Calu3 (cell line): ENCODE measurements at regions not wholly inside any gene's neighbourhood (a gene's known extent, or its start where the extent isn't known, plus 50 kb on each side); places are given as distances from the start of the nearest gene placed in this dataset.

ENCODE experiments used
- BruUV-seq: library from RNA; stranded (reverse); fragments of 400-500 nt; replicated peaks from 2 replicates; lab custom pipeline; 2021; lab: Mats Ljungman, UMichigan
- CTCF ChIA-PET: fragments of 300-600 bp; sonication (Branson Sonifier 250); formaldehyde crosslinking; loops from one replicate; lab custom pipeline; 2022; ENCODE audit warnings: antibody characterized with exemption; lab: Charles Lee
- DNase-seq: peaks from one replicate; pipeline ENCODE4 v3.0.0; 2022
- H3K27ac Mint-ChIP-seq: one replicate; pipeline ENCODE4 v1.8.0; 2022; ENCODE audit warnings: mixed read lengths; ENCODE audit not compliant: unreplicated experiment
- H3K27me3 Mint-ChIP-seq: one replicate; pipeline ENCODE4 v1.8.0; 2022; ENCODE audit warnings: mixed read lengths; ENCODE audit not compliant: unreplicated experiment
- H3K36me3 Mint-ChIP-seq: one replicate; pipeline ENCODE4 v1.8.0; 2022; ENCODE audit warnings: mild to moderate bottlenecking, moderate library complexity, mixed read lengths; ENCODE audit not compliant: insufficient read depth, unreplicated experiment
- H3K4me1 Mint-ChIP-seq: one replicate; pipeline ENCODE4 v1.8.0; 2022; ENCODE audit warnings: mild to moderate bottlenecking, low read depth, mixed read lengths; ENCODE audit not compliant: unreplicated experiment
- H3K4me3 Mint-ChIP-seq: one replicate; pipeline ENCODE4 v1.8.0; 2022; ENCODE audit warnings: mild to moderate bottlenecking, low read depth, moderate library complexity, mixed read lengths; ENCODE audit not compliant: unreplicated experiment
- H3K9me3 Mint-ChIP-seq: one replicate; pipeline ENCODE4 v1.8.0; 2022; ENCODE audit warnings: low read depth, mixed read lengths; ENCODE audit not compliant: unreplicated experiment
- intact Hi-C: fragments of 100-400 bp; cut with micrococcal nuclease; formaldehyde crosslinking; loops from one replicate; pipeline ENCODE4 v1.10.0; 2022; ENCODE audit not compliant: unreplicated experiment
- TF ChIP-seq, protein P1 (sequence below): fragments of 200-600 bp; IDR thresholded peaks from one replicate; pipeline ENCODE4 v1.8.0; 2022; ENCODE audit warnings: antibody characterized with exemption; ENCODE audit not compliant: unreplicated experiment

DNA sequence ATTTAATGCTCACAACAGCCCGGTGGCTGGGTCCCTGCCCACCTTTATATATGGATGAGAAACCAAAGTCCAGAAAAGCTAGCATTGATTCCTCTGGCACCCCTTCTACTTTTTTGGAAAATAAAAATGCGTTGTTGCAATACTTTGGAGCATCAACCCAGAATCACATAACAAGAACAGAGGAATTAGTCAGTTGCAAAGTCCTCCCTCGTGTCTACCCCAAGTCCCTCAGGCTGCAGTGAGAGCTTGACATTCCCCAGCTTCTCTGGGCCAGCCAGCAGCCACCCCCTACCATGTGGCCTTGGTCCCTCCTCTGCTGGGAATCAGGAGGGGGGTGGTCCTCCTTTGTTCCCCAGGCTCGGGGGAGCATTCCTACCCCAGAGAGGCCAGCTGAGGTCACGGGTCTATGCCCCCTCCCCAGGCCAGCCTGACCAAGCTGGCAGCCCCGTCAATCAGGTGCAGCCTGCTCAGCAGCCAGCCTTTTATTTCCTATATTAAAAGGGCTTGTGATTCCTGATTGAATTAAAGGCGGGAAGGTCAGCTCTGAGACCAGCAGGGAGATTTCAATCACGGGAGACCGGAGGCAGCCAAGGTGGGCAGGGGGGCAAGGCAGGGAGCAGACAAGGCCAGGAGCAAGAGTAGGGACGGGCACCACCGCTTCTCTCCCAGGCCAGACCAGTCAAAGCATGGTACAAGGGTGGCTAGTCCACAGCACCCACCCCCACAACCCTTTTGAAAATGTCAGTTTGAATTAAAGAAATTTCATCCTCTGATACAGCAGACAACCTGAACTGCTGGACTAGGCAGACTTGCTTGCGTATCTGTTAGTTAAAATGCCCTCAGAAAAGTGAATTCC lies 158.9 kb downstream of the MRPL14 start:
- intact Hi-C loops, result no loop called here
- no TSS peak for BruUV-seq
- DNase-seq, result no peak
- Mint-ChIP-seq H3K4me1 (peaks cover 29% of the 10 kb centered on the region), H3K4me3 (no peak overlapping the region), H3K36me3 (no peaks in the 10 kb centered on the region), H3K27me3 (no peaks in the 10 kb centered on the region), H3K9me3 (no peaks in the 10 kb centered on the region), H3K27ac (no peak overlapping the region)
- CTCF ChIA-PET, result interaction anchor here (0.8 to 0.9 kb wide), 2 partner anchors 25 to 32 kb away, joined by 3 read pairs; no protein-coding TSS in a partner anchor
- TF ChIP-seq, protein P1, sequence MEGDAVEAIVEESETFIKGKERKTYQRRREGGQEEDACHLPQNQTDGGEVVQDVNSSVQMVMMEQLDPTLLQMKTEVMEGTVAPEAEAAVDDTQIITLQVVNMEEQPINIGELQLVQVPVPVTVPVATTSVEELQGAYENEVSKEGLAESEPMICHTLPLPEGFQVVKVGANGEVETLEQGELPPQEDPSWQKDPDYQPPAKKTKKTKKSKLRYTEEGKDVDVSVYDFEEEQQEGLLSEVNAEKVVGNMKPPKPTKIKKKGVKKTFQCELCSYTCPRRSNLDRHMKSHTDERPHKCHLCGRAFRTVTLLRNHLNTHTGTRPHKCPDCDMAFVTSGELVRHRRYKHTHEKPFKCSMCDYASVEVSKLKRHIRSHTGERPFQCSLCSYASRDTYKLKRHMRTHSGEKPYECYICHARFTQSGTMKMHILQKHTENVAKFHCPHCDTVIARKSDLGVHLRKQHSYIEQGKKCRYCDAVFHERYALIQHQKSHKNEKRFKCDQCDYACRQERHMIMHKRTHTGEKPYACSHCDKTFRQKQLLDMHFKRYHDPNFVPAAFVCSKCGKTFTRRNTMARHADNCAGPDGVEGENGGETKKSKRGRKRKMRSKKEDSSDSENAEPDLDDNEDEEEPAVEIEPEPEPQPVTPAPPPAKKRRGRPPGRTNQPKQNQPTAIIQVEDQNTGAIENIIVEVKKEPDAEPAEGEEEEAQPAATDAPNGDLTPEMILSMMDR, result no peak

DNA sequence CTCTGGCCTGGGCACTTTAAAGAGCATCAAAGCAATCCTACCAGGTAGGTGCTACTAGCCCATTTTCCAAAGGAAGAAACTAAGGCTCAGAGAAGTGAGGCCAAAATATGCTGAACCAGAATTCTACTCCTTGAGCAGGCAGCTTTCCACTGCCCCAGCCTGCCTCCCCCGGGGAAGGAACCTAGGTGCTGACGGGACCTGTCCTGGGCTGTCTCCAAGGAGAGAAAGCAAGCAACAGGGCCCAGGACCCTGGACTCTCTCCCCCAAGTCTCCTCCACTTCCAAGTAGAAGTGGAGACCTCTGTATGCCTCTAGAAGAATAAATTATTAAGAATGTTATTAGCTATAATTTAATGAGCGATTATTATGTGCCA lies 159.5 kb downstream of the MRPL14 start:
- Mint-ChIP-seq H3K4me1 (peaks cover 23% of the 10 kb centered on the region), H3K4me3 (no peak overlapping the region), H3K27me3 (no peaks in the 10 kb centered on the region), H3K27ac (no peak overlapping the region), H3K36me3 (no peaks in the 10 kb centered on the region), H3K9me3 (no peaks in the 10 kb centered on the region)
- DNase-seq, result no peak
- intact Hi-C loops, result no loop called here
- BruUV-seq, result no TSS peak
- CTCF ChIA-PET, result interaction anchor here (0.9 kb wide), 1 partner anchor 33 kb away, joined by 3 read pairs; no protein-coding TSS in a partner anchor
- TF ChIP-seq, protein P1, result no peak

DNA sequence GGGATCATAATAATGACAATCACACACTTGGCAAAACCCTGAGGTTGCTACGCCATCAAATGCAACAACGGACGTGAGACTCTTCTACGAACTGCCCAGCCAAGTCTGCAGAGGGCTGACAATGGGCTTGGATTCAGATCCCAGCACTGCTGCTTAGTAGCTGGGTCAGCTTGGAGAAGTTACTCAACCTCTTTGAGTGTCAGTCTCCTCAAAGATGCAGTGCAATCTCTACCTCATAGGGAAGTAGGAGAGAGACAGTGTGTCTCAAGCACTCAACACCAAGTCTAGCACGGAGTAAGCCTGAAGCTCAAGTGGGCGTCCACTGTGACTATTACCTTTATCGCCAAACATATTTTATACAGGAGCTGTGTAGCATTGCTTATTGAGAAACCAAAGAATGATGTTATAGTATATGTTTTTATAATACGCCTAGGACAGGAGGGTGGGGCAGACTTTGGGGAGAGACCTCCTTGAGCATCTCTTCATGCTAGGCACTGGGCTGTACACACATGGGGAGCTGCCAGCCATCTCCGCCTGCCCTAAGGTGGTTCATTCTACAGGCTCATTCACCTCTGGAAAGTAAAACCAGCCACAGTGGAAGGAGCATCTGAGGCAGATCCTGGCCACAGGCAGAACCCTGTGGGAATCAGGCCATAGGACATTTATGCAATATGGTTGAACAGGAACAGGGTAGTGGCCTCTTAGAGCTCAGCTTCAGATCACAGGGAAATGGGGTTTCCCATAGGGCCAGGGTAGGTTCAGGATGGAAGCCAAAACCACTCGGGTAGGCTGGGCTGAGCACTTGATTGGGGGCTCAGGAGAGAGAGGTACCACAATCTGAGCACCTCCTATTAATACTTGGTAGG lies 160.2 kb downstream of the MRPL14 start:
- H3K4me3 Mint-ChIP-seq, result no peak overlapping the region
- H3K27me3 Mint-ChIP-seq, result no peaks in the 10 kb centered on the region
- BruUV-seq, result no TSS peak
- no peaks in the 10 kb centered on the region for H3K9me3 Mint-ChIP-seq
- H3K36me3 Mint-ChIP-seq, result no peaks in the 10 kb centered on the region
- TF ChIP-seq, protein P1, result no peak
- no peak overlapping the region for H3K27ac Mint-ChIP-seq
- intact Hi-C loops, result no loop called here
- CTCF ChIA-PET, result interaction anchor here (0.6 to 0.9 kb wide), 2 partner anchors 33 to 35 kb away, joined by 3 to 4 read pairs; no protein-coding TSS in a partner anchor
- peaks cover 17% of the 10 kb centered on the region for H3K4me1 Mint-ChIP-seq
- DNase-seq, result no peak

DNA sequence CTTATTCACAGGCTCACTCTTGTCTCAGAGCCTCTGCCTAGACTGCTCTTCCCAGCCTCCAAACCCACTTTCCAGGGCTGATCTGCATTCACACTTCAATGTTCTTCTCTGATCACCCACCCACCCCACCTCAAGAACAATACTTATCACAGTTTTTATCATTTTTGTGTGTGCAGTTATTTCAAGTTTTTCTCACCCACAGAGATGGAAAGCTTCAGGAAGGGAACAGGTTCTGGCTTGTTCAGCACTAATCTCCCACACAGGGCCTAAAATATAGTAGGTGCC lies 160.9 kb downstream of the MRPL14 start:
- TF ChIP-seq, protein P1, result no peak
- Mint-ChIP-seq H3K27me3 (no peaks in the 10 kb centered on the region), H3K36me3 (no peaks in the 10 kb centered on the region), H3K27ac (no peak overlapping the region), H3K9me3 (peaks cover 2% of the 10 kb centered on the region), H3K4me3 (no peak overlapping the region), H3K4me1 (peaks cover 9% of the 10 kb centered on the region)
- intact Hi-C loops, result no loop called here
- CTCF ChIA-PET, result interaction anchor here (0.6 kb wide), 1 partner anchor 36 kb away, joined by 4 read pairs; no protein-coding TSS in a partner anchor
- no peak for DNase-seq
- BruUV-seq, result no TSS peak
